Left cardiac atrium (tissue), 4 donors: ENCODE measurements at regions not wholly inside any gene's neighbourhood (a gene's known extent, or its start where the extent isn't known, plus 50 kb on each side); places are given as distances from the start of the nearest gene placed in this dataset.

Source experiments
- ATAC-seq, 2 donors: fragments of 200-7000 bp; cut with Tn5 transposase; one replicate each; pipeline ENCODE4 v1.9.1; 2020; ENCODE audit warnings: mild to moderate bottlenecking in 2 of 2, moderate library complexity in 2 of 2
- DNase-seq: peaks from one replicate; pipeline ENCODE4 v3.0.0-alpha.2; 2020
- intact Hi-C, 2 donors: fragments of 100-400 bp; cut with DNase I; formaldehyde crosslinking; loops; one replicate each; pipeline versions ENCODE4 v1.14.1 to v1.15.1; 2022 to 2023
- donor health status: DM: no; HTN: yes; CAD: no.
- donor health status: DM: no; HTN: yes; CAD: no; lungs with severe emphysema.
- donor health status: DM: yes; HTN: yes; CAD: no.
- donor health status: Dilated cardiomyopathy.

DNA sequence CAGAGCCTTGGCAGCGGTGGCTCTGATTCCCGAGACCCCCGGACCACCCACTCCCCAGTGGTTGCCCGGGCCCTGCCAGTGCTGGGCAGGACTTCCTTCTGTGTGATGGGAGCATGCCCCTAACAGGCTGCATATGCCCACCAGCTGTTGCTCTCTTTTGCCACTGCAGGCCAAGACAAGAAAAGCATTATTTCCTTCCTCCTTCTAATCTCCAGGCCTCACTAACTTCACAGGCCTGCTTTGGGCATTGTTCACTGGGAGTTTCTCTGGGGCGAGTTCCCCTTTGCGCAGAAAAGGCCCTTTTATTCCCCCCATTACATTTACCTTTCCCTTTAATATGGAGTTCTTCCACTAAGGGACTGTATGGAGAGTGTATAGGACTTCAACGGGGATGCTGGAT is 249.1 kb upstream of the SIX2 start:
- ATAC-seq (no peak), DNase-seq (no peak)
- intact Hi-C loops, result no loop called here

DNA sequence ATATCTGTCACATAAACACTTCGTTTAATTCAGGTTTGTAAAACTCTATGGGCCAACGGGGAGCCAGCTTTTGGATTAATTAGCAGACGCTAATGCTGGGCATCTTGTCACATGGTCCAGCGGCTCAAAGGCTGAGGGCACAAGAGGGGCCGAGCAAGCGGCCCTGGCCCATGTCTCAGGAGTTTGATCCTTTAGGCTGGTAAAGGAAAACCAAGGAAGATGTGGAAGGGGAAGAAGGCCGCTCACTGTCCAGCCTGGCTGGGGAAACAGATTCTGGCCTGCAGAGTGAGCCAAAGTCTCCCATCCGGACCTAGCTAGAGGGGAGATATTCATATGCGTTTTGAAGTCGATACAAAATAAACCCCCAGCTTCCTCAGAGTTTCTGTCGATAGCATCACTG is 248.6 kb upstream of the SIX2 start:
- no peak for ATAC-seq
- DNase-seq, result no peak
- intact Hi-C loops, result no loop called here

DNA sequence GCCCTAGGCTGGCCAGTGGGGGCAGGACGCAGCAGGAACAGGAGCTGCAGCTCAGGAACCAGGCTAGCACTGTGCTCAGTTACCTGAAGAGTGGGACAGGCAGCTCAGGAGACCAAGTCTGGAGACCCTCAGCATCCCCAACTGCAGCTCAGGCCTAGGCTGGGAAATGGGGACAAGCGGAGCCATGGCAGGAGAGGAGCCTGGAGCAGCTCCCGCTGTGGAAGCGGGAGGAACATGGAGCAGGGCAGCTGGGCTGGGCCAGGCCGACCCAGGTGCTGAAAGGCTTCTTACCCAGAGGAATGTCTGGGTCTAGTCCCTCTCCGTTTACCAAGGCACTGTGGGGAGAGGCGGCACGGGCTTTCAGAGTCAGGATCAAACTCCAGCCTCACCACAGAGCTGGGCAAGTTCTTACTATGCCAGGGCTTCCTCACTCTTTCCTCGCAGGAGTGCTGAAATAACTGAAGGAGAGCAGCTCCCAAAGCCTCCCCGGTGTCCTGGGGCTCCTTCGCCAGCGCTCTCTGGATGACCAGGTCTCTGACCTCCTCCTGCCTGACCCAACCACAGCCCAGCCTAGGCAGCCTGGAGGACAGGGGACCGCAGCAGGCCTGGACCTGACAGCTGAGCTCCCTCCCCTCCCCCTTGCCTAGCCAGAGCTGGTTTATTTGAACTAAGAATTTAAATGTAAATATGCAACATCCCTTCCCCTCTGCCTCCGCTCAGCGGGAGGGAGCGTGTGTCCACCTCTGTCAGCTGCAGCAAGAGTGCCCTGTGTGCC is 247.8 kb upstream of the SIX2 start:
- ATAC-seq (no peak), DNase-seq (no peak)
- intact Hi-C loops, result no loop called here

DNA sequence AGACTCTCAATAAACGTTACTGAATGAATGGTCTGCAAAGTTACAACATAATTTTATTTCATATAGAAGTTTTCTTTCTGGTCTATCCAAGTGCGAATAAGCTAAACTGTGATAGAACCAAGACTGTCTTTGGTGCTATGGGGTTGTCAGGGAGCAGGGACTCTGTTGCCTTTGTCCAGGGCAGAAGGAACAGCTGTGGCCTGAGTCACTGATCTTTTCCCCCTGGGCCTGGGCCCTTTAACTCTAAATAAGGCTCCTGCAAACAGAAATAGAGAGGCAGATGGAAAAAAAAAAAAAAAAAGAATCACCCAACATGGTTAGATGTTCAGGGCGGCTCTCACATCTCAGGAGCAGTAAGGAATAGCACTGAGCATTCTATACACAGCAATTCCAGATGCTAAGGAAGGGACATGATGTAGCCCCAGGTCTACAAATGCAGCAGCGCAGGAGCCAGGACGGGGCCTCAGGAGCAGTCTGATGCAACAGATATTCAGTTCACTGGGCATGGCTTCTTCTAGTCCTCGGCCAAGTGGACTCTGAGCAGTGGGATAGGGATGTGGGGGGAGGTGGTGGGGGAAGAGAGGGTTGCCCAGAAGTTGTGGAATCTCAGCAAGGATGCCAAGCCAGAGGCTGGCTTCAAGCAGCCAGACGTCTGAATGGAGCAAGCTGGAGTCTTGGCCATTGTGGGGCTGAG is 247.1 kb upstream of the SIX2 start:
- DNase-seq (peak; percentile 30), ATAC-seq (peak; percentile 64 to 77)
- intact Hi-C loops, result no loop called here

DNA sequence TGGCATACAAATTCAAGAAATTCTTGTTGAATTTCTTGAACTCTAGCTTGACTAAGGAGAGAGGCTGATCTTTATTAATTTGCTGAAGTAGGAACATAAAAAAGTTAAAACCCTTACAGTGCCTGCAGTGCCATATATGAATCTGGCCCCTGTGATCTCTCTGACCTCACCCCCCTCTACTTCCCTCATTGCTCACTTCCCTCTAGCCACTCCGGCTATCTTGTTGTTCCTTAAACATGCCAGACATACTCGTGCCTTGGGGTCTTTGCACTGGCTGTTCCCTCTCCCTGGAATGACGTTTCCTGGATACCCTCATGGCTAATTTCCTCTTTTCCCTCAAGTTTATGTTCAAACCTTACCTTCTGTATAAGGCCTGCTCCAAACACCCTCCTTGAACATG is 246.3 kb upstream of the SIX2 start:
- ATAC-seq, result no peak
- intact Hi-C loops, result no loop called here
- no peak for DNase-seq

DNA sequence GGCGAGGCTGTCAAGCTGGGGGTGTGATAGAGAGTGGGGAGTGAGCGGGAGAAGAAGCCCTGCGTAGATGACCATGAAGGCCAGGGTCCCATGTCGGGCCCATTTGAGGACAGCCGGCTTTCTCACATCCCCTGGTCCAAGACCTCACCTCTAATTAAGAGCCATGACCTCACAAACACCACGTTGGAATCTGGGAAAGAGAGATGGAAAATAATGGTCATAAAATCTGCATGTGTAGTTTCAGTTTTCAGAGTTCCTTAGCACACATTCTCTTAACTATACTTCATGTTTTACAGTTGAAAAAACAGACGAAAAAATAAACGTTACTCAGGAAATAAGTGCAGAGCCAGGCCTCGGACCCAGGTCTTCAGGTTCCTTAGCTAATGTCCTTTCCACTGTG is 244.8 kb upstream of the SIX2 start:
- DNase-seq (no peak), ATAC-seq (no peak)
- intact Hi-C loops, result no loop called here

DNA sequence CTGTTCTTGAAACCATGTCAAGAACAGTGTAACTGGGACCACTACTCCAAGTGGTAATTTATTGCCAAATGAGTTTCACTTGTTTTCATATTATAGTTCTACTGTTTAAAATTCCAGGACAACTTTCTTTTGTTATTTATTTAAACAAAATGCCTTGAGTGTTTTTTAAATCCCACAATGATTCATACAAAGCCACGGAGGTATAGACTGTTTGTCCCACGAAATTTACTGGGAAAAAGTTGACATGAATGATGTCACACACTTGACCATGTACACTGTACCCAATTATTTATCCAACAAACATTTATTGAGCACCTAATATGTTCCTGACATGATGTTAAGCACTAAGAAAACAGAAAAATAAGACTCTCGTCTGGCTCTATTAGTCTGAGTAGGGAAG is 243.9 kb upstream of the SIX2 start:
- DNase-seq, result no peak
- intact Hi-C loops, result no loop called here
- ATAC-seq, result no peak

DNA sequence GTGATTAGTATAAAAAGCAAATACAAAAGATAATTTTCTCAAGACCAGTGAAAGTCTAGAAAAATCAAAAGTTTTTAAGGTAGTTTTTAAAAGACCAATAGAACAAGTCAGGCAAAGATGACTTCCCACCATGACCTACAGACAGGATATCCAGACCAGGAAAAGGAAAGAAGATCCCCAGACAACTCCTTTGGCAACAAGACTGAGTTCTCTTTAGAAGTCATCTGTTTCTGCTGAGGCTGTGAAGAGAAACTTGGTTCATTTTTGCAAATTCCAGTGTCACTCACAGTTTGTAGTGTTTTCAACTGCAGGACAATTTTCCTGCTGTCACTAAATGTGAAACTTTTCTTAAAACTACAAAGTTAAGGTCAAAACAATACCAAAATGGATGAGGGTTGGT is 240.9 kb upstream of the SIX2 start:
- DNase-seq (no peak), ATAC-seq (no peak)

DNA sequence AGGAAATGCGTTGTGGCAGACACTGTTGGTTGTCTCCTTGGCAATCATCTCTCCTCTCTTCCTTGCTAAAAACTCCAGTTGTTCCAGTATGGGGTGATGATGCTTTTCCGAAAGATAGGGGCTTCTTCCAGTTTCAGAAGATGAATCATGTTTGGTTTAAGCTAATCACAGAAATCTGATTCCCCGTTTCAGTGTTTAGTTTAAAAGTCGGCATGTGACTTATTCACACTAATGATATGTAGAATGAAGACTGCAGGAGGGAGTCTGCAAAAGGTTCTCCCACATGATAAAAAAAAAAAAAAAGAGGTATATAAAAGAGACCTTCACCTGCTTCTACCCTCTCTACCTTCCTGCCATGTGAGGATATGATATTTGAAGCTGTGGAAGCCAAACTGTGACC is 239.0 kb upstream of the SIX2 start:
- ATAC-seq (no peak), DNase-seq (no peak)
- intact Hi-C loops, result no loop called here

More for the DNA sequence above, 240.9 kb upstream of the SIX2 start:
- intact Hi-C loops, result no loop called here

DNA sequence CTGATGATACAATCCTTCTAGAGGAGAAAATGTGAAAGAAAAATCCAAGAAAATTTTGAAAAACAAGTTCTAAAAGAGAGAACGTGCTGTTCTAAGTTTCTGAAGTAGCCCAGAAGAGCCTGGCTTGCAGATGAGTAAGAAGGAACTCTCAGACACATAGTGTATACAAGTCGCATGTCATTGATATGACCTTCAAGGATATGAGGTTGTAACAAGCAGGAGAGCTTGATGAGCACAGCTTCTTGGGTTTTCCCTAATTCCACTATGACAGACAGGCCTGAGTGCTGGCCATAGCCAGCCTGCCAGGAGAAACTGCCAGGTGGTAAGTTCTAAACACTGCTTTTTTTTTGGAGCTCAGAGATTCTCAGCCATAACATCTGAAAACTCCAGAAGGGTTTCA is 235.7 kb upstream of the SIX2 start:
- intact Hi-C loops, result no loop called here
- ATAC-seq (no peak), DNase-seq (no peak)

DNA sequence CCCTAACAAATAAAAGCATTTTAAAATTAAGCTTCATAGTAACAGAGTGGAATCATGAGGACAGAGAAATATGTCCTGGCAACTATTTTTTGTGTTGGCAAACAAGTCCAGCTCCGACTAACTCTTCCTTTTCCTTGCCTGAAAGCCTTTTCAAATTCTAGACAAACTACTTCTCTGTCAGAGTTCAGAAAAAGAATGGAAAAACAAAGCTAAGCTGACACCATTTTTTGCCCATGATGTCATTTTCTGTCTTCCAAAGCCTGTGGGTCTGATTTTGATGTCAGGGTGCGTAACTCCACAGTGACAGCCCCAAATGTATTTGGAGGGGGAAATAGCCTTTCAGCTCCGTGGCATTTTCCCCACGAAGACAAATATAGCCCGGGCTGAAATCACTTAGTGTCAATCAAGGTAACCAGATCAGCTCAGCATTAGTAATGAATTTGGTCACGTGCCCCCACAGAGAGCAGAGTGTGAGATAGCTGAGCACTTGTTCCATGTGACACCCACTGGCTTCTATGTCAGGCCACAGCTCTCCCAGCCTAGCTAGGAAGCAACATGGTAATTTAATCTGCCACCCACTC is 233.0 kb upstream of the SIX2 start:
- intact Hi-C loops, result no loop called here
- DNase-seq (no peak), ATAC-seq (peak; percentile 82 to 89)

DNA sequence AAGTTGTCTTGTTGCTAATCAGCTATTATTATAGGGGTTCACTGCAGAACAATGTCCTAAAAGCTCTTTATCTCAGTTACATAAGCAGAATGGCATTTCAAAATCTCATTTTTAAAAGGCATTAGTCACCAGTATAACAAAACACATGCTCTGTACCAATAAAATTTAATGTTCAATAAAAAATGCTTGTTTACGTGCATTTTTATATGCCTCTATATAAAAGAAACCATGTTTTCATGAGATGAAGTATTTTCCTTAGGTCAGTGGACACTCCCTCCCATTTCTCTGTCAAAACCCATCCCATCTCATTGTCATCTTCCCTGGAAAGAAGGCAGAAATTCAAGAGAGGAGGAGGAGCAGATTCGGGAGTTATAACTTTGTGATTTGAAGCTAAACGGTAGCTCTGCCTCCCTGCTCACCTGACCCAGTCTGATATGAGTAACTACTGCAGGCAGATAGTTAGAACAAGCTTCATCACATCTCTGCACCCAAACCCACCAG is 231.9 kb upstream of the SIX2 start:
- DNase-seq, result no peak
- intact Hi-C loops, result no loop called here
- ATAC-seq, result no peak

DNA sequence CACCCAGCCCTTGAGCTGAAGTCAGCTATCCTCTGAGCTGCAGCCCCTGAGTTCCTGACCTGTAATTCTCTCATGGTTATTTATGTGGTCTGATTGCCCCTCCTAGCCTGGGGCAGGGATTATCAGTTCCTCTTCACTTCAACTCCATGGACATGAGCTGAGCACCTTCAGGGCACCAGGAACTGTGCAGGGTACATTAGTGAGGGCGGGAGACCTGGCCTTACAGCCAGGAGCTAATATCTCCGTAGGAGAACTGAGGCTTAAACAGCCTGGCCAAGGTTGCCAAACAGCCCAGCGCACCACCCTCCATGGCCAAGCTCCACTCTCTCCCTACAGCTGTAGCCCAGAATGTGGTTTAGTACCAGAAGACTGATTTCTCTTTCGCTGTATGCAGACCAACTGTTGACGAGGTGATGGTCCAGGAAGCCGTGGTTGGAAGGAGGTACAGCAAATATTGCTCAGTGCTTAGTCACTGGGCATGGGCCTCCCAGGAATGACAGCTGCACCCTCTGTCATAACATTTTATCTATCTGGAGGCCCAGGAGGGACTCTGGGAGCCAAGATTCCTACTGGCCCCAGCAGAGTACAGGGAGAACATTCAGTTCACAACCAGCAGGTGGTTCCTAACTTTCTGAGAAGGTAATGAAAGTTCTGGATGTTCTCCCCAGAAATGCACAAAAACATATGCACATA is 228.7 kb upstream of the SIX2 start:
- ATAC-seq, result peak; percentile 33 to 91
- intact Hi-C loops, result no loop called here
- peak; percentile 45 for DNase-seq

DNA sequence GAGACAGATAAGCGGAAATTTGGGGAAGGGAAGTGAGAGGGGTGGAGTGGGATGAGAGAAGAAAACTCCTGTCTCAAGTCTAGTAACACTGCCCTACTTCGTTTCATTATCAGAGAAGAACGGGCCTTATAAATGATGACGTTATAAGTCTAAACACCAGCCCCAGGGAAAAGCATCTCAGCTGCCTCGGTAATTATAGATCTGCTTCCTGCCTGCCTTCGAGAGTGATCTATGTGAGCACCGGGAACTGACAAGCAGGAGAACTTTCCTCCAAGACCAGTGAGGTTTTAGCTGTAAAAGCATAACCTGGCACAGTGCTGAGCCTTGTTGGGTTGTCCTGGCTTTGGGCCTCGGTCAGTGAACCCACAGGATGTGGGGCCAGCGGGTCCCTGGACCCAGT is 227.9 kb upstream of the SIX2 start:
- intact Hi-C loops, result no loop called here
- ATAC-seq, result no peak

DNA sequence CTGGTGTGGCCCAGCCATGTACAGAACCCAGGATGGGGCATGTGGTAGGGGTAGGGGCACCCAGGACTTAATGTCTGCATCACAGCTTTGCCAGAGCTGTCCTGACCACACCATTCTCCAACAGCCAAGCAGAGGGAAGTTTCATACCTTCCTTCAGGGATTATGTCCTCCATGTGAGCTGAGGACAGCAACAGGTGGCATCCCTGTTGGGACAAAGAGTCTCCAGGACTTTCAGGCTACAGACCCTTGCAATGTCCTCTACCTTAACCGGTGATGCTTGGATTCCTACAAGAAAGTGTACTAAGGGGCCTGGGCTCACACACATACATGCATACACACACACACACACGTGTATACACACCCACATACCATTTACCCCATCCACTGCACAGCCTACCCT is 227.0 kb upstream of the SIX2 start:
- intact Hi-C loops, result no loop called here
- ATAC-seq (no peak), DNase-seq (no peak)

More for the DNA sequence above, 227.9 kb upstream of the SIX2 start:
- no peak for DNase-seq

DNA sequence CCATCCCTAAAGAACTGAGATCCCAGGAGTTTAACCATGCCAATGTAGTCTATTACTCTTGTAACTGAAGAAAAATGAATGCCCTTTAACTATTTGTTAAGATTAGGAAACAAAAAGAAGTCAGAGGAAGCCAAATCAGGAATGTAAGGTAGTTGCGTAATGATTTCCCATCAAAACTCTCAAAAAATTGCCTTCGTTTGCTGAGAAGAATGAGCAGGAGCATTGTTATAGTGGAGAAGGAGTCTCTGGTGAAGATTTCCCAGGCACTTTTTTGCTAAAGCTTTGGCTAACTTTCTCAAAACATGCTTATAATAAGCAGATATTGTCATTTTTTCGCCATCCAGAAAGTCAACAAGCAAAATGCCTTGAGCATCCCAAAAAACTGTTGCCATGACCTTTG is 224.0 kb upstream of the SIX2 start:
- intact Hi-C loops, result no loop called here
- no peak for ATAC-seq
- DNase-seq, result no peak

DNA sequence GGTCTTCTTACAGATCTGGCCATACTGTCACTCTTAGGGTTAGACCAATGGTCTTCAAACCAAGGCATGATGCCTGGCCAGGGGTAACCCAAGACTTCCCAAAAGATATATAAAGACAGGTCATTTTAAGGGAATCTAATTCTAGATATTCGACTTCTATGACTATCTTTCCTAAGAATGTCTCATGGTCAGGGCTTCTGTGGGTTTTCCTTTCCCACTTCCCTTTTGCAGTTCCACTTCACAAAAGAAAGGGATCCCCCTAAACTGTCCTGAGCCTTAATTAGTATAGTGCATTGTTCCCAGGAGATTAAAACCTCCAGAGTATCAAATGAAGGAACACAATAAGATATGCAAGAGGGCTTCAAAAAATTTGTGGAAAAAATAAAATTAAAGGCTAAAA is 223.6 kb upstream of the SIX2 start:
- intact Hi-C loops, result no loop called here
- no peak for ATAC-seq
- no peak for DNase-seq

DNA sequence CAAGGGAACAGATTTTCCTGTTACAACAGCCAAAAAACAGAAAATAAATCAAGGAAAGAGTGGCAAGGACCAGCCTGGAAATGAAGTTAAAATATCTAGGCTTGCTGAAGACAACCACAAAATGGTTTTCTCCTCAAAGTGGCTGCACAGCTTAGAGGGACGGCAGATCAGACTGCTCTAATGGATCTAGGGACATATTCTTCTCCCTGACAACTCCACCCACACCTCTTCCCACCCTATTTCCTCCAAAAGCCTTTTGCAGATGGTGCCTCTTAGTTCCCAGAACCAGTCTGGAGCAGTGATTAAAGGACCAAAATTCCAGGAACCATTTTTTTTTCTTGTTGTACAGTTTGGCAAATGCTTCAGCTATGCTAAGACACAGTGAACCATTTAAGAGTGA is 220.2 kb upstream of the SIX2 start:
- ATAC-seq, result no peak
- intact Hi-C loops, result no loop called here
- DNase-seq, result no peak

DNA sequence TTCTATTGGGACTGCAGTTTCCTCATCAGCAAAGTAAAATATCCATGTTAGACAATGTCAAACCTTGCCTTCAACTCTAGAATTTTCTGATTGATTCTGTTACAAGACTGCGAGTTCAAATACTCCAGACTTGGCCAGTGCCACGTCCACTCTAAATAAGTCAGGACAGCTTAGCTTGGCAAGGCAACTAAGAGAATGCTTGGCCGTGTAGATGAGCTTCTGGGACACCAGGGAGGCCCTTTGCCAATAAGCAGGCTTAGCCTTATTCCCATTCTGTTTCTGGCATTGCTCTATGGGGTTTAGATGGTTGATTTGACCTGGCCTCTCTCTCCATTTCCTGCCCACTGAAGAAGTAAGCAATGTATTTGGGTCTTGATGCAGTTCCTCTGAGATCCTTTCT is 218.1 kb upstream of the SIX2 start:
- ATAC-seq, result no peak
- DNase-seq, result no peak
- intact Hi-C loops, result no loop called here

DNA sequence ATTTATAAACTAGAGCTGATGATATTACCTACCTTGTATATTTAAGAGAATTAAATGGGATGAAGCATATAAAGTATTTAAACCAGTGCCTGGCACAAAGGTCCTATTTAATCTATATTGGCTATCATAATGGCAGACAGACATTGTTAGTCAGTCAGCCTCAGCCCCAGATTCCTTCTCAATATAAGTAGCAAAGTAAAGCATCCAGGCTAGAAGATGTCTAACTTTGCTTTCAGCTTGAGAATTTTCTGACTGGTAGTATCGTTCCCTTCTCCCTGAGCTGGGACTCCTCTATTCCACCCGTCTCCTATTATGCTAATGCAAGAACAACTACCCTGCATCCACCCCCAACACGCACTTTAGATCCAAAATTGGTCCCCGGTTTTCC is 215.7 kb upstream of the SIX2 start:
- intact Hi-C loops, result no loop called here
- ATAC-seq (no peak), DNase-seq (no peak)
